ENCODE measurements at regions not wholly inside any gene's neighbourhood (a gene's known extent, or its start where the extent isn't known, plus 50 kb on each side); places are given as distances from the start of the nearest gene placed in this dataset.

DNA sequence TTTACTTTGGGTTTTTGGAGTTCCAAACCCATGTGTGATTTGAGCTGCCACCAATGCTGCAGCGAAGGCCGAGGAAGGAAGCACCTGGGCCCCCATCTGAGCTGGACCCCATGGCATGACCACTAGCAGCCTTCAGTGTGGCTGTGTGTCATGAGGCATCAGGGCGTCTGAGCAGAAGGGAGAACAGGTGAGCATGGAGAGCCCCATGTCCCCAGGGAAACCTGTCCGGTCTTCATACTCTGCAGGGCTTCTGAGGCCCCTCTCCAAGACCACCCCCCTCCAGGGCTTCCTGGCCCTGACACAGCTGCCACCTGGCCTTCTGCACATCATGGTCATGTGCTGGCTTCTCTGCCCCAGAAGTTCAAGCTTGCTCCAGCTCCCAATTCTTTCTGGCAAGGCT, 169.1 kb upstream of the CST7 start (continued):
- TF ChIP-seq REST (IDR thresholded peaks at IDR 0.05; ENCODE audit: borderline replicate concordance) (no peak), REST (CRISPR knock-in tag; IDR thresholded peaks at IDR 0.05; ENCODE audit: low read depth) (no peak), NEUROD1 (IDR thresholded peaks at IDR 0.05; ENCODE audit: borderline replicate concordance, low read depth, low read length, partially characterized antibody) (no peak), ATF6 (CRISPR knock-in tag; IDR thresholded peaks at IDR 0.05) (no peak)
